Osteocyte (in vitro differentiated cells): ENCODE measurements at regions not wholly inside any gene's neighbourhood (a gene's known extent, or its start where the extent isn't known, plus 50 kb on each side); places are given as distances from the start of the nearest gene placed in this dataset.
"Not testable (repeated sequence)": the region's sequence is repeated elsewhere in the genome, so short reads cannot be mapped to it uniquely, and the experiment has no call there.

ENCODE experiments used
- DNase-seq: peaks from one replicate; pipeline ENCODE4 v3.0.0; 2021; ENCODE audit warnings: mixed read lengths; ENCODE audit not compliant: unreplicated experiment; ENCODE audit errors: extremely low spot score
- H3K27ac Mint-ChIP-seq: one replicate; pipeline ENCODE4 v1.8.0; 2021; ENCODE audit warnings: mild to moderate bottlenecking, mixed read lengths; ENCODE audit not compliant: unreplicated experiment
- H3K27me3 Mint-ChIP-seq: one replicate; pipeline ENCODE4 v1.8.0; 2021; ENCODE audit warnings: mixed read lengths; ENCODE audit not compliant: unreplicated experiment
- H3K36me3 Mint-ChIP-seq: one replicate; pipeline ENCODE4 v1.8.0; 2021; ENCODE audit warnings: mixed read lengths; ENCODE audit not compliant: unreplicated experiment
- H3K4me1 Mint-ChIP-seq: one replicate; pipeline ENCODE4 v1.8.0; 2021; ENCODE audit warnings: mixed read lengths; ENCODE audit not compliant: unreplicated experiment
- H3K4me3 Mint-ChIP-seq: one replicate; pipeline ENCODE4 v1.8.0; 2021; ENCODE audit warnings: mild to moderate bottlenecking, moderate library complexity, mixed read lengths; ENCODE audit not compliant: unreplicated experiment
- H3K9me3 Mint-ChIP-seq: one replicate; pipeline ENCODE4 v1.8.0; 2021; ENCODE audit warnings: mixed read lengths; ENCODE audit not compliant: unreplicated experiment
- TF ChIP-seq, protein P1 (sequence below): fragments of 200-600 bp; sonication (generic); IDR thresholded peaks from 2 replicates; pipeline ENCODE4 v1.5.0; 2021; ENCODE audit warnings: antibody characterized with exemption, mild to moderate bottlenecking, moderate library complexity

DNA sequence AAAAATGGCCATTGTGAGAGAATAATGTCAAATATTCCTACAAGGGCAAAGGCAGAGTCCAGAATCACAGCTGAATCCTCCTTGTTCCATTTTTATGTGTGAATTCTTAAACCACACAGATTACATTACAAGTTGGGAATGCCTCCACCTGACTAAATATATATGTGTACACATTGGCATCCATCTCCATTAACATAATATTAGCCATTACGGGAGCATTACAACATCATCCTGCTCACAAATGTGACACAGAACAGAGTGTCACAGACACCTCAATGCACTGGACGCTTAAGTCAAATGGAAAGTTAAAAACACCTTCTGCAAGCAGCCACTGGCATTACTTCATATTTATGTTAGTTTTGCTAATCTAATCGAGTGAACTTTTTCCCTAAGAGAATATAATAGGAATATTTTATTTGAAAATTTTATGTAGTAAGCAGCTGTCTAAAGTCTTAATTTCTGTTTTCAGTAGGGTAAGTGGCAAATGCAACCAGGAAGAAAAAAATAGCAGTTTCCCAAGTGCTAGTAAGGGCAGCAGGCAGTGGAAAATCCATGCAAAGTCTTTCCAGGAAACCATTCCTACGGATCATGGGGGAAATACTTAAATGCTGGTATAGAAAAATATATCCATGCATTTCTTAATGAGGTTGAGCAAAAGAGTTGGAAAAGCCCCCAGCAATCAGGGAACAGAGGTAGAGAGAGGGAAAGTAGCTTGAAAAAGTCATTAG, 255.6 kb downstream of the OSR1 start:
- no peaks in the 10 kb centered on the region for H3K9me3 Mint-ChIP-seq
- no peak overlapping the region for H3K27ac Mint-ChIP-seq
- TF ChIP-seq, protein P1, sequence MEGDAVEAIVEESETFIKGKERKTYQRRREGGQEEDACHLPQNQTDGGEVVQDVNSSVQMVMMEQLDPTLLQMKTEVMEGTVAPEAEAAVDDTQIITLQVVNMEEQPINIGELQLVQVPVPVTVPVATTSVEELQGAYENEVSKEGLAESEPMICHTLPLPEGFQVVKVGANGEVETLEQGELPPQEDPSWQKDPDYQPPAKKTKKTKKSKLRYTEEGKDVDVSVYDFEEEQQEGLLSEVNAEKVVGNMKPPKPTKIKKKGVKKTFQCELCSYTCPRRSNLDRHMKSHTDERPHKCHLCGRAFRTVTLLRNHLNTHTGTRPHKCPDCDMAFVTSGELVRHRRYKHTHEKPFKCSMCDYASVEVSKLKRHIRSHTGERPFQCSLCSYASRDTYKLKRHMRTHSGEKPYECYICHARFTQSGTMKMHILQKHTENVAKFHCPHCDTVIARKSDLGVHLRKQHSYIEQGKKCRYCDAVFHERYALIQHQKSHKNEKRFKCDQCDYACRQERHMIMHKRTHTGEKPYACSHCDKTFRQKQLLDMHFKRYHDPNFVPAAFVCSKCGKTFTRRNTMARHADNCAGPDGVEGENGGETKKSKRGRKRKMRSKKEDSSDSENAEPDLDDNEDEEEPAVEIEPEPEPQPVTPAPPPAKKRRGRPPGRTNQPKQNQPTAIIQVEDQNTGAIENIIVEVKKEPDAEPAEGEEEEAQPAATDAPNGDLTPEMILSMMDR, result no peak
- H3K4me3 Mint-ChIP-seq, result no peak overlapping the region
- H3K27me3 Mint-ChIP-seq, result no peaks in the 10 kb centered on the region
- no peaks in the 10 kb centered on the region for H3K36me3 Mint-ChIP-seq
- H3K4me1 Mint-ChIP-seq, result peaks cover 12% of the 10 kb centered on the region
- DNase-seq, result no peak

DNA sequence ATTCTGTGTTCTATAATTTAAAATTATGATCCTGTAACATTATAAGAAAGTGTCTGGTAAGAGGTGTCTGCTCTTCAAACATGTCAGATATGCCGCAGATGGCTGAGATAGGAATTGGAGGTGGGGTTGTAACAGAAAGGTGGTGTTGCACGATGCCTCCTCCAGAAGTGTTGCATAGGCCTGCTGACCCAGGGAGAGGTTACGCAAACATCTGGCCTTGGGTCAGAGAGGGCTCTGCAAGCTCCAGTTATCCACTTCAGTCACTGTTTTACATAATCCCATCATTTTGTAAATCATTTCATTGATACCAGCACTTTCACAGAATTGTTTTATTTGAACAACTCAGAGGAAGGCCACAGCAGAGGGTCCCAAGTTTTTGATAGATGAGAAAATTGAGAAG, 256.5 kb downstream of the OSR1 start:
- H3K9me3 Mint-ChIP-seq, result no peaks in the 10 kb centered on the region
- DNase-seq, result no peak
- no peak overlapping the region for H3K27ac Mint-ChIP-seq
- TF ChIP-seq, protein P1, result no peak
- no peak overlapping the region for H3K4me3 Mint-ChIP-seq
- no peaks in the 10 kb centered on the region for H3K36me3 Mint-ChIP-seq
- H3K4me1 Mint-ChIP-seq, result peaks cover 12% of the 10 kb centered on the region
- H3K27me3 Mint-ChIP-seq, result no peaks in the 10 kb centered on the region

DNA sequence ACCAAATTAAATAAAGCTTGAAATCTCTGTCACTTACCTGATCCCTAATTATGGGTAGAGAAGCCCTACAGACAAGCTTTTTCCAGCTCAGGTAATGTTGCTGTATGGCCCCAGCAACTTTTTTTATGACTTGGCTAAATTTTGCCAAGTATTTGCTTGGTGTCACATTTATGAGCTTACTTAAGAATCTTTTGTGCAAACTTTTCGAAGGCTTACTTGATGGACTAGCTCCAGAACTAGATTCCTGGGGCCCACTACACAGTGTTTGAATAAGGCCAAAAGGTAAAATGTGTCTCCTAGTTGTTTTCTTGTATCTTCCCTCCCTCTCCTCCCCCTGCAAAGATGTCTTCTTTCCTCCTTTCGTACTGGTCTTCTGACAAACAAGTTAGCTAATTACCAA, 257.9 kb downstream of the OSR1 start:
- peaks cover 12% of the 10 kb centered on the region for H3K4me1 Mint-ChIP-seq
- no peak overlapping the region for H3K27ac Mint-ChIP-seq
- no peaks in the 10 kb centered on the region for H3K36me3 Mint-ChIP-seq
- no peak for DNase-seq
- H3K4me3 Mint-ChIP-seq, result no peak overlapping the region
- H3K9me3 Mint-ChIP-seq, result no peaks in the 10 kb centered on the region
- TF ChIP-seq, protein P1, result no peak
- H3K27me3 Mint-ChIP-seq, result no peaks in the 10 kb centered on the region

DNA sequence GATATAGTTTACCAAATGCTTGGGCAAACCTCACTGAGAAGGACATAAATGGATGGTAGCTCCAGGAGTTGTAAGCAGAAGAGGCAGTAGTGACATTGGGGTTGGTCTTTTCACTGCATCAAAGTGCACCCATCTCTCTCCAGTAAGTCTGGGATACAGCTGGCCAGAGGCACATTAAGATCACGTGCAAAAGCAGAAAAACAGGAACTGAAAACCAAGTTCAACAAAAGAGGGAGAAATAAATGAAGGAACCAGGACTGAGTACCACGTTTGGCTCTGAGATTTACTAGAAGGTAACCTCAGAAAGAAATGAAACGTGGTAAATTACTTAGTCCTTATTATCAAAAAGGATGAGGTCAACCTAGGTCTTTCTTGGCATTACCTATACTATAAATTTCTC, 259.2 kb downstream of the OSR1 start:
- TF ChIP-seq, protein P1, result no peak
- no peak for DNase-seq
- H3K4me3 Mint-ChIP-seq, result no peak overlapping the region
- no peak overlapping the region for H3K27ac Mint-ChIP-seq
- peaks cover 12% of the 10 kb centered on the region for H3K4me1 Mint-ChIP-seq
- no peaks in the 10 kb centered on the region for H3K27me3 Mint-ChIP-seq
- peaks cover 8% of the 10 kb centered on the region for H3K9me3 Mint-ChIP-seq
- peaks cover under 1% of the 10 kb centered on the region for H3K36me3 Mint-ChIP-seq

DNA sequence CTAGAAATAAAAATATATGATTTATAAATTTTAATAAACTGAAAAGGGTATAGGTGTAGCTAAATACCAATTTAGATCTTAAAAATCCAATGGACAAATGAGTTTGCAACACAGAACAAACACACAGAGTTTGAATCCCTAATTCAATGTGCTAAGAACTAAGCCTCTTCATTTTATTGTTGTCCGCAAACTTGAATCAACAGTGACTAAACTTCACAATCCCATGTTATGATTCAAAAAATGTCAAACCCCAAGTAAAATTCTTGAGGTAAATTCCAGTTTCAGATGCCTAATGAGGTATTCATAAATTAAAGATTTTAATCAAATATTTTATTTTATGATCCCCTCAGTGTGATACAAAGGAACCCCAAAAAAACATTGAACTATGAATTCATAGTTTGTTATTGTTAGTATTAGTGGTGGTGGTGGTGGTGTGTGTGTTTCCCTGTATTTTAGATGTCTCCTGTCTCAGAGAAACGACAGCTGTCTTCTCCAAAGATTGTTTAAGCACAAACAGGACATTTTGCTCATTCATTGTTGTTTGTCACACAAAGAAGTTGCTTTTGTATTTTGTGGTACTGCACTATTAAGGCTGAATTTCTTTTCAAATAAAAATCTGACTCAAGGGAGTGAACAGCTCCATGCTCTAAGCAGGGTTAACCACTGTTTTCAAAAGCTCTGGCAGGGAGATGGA, 259.8 kb downstream of the OSR1 start:
- no peak for DNase-seq
- Mint-ChIP-seq H3K27ac (no peak overlapping the region), H3K4me3 (no peak overlapping the region)

DNA sequence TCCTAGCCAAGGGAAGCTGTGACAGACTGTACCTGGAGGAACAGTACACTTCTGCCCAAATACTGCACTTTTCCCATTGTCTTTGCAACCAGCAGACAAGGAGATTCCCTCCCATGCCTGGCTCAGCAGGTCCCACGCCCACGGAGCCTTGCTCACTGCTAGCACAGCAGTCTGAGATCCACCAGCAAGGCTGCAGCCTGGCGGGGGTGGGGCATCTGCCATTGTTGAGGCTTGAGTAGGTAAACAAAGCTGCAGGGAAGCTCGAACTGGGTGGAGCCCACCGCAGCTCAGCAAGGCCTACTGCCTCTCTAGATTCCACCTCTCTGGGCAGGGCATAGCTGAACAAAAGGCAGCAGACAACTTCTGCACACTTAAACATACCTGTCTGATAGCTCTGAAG, 268.9 kb downstream of the OSR1 start:
- not testable (repeated sequence) for H3K27me3 Mint-ChIP-seq, H3K4me1 Mint-ChIP-seq, H3K4me3 Mint-ChIP-seq, H3K27ac Mint-ChIP-seq, H3K36me3 Mint-ChIP-seq, DNase-seq
- H3K9me3 Mint-ChIP-seq, result peaks cover 10% of the 10 kb centered on the region

More for the DNA sequence above, 259.8 kb downstream of the OSR1 start:
- peaks cover 9% of the 10 kb centered on the region for H3K9me3 Mint-ChIP-seq
- TF ChIP-seq, protein P1, result no peak
- no peaks in the 10 kb centered on the region for H3K27me3 Mint-ChIP-seq
- peaks cover 2% of the 10 kb centered on the region for H3K36me3 Mint-ChIP-seq
- H3K4me1 Mint-ChIP-seq, result peaks cover 12% of the 10 kb centered on the region
